ENCODE measurements at regions not wholly inside any gene's neighbourhood (a gene's known extent, or its start where the extent isn't known, plus 50 kb on each side); places are given as distances from the start of the nearest gene placed in this dataset.

- DNase-seq (ENCODE audit: low spot score), result no peak
Observed at GRCh38 chr14:101066826-101067510, 163.4 kb upstream of the RTL1 start.

- no peak for DNase-seq (ENCODE audit: low spot score)
Observed at GRCh38 chr14:101068313-101069227, 165.0 kb upstream of the RTL1 start.

GRCh38 chr14:101069228-101069549 lies 165.7 kb upstream of the RTL1 start:
- DNase-seq (ENCODE audit: low spot score), result no peak

- DNase-seq (ENCODE audit: low spot score), result no peak
Observed at GRCh38 chr14:101069666-101070362, 166.3 kb upstream of the RTL1 start.

- no peak for DNase-seq (ENCODE audit: low spot score)
Observed at GRCh38 chr14:101070540-101071492, 167.3 kb upstream of the RTL1 start.

GRCh38 chr14:101071493-101071906 lies 168.0 kb upstream of the RTL1 start:
- DNase-seq (ENCODE audit: low spot score), result no peak

GRCh38 chr14:101072070-101072469 lies 168.5 kb upstream of the RTL1 start:
- DNase-seq (ENCODE audit: low spot score), result no peak

GRCh38 chr14:101072531-101072930 lies 169.0 kb upstream of the RTL1 start:
- DNase-seq (ENCODE audit: low spot score), result no peak

- peak; percentile 20 for DNase-seq (ENCODE audit: low spot score)
Observed at GRCh38 chr14:101072945-101073597, 169.5 kb upstream of the RTL1 start.

- no peak for DNase-seq (ENCODE audit: low spot score)
Observed at GRCh38 chr14:101073598-101073965, 170.1 kb upstream of the RTL1 start.

- no peak for DNase-seq (ENCODE audit: low spot score)
Observed at GRCh38 chr14:101074196-101075024, 170.9 kb upstream of the RTL1 start.

- no peak for DNase-seq (ENCODE audit: low spot score)
Observed at GRCh38 chr14:101075025-101075800, 171.7 kb upstream of the RTL1 start.

- DNase-seq (ENCODE audit: low spot score), result no peak
Observed at GRCh38 chr14:101075801-101076413, 172.4 kb upstream of the RTL1 start.

- DNase-seq (ENCODE audit: low spot score), result no peak
Observed at GRCh38 chr14:101076451-101077198, 173.1 kb upstream of the RTL1 start.

- peak; percentile 55 for DNase-seq (ENCODE audit: low spot score)
Observed at GRCh38 chr14:101077481-101078074, 174.1 kb upstream of the RTL1 start.

GRCh38 chr14:101078170-101078891 lies 174.8 kb upstream of the RTL1 start:
- no peak for DNase-seq (ENCODE audit: low spot score)

GRCh38 chr14:101078892-101079221 lies 175.3 kb upstream of the RTL1 start:
- DNase-seq (ENCODE audit: low spot score), result no peak
